Erythroblast (primary cell): ENCODE measurements at regions not wholly inside any gene's neighbourhood (a gene's known extent, or its start where the extent isn't known, plus 50 kb on each side); places are given as distances from the start of the nearest gene placed in this dataset.

Experiments
- GATA1 ChIP-seq: IDR thresholded peaks from 2 replicates; pipeline ENCODE4 v1.6.1; 2011; ENCODE audit warnings: low read depth, mild to moderate bottlenecking, control low read depth, low read length, moderate library complexity
- POLR2A ChIP-seq: IDR thresholded peaks from 2 replicates; pipeline ENCODE4 v1.6.1; 2011; ENCODE audit warnings: mild to moderate bottlenecking, low read length

DNA sequence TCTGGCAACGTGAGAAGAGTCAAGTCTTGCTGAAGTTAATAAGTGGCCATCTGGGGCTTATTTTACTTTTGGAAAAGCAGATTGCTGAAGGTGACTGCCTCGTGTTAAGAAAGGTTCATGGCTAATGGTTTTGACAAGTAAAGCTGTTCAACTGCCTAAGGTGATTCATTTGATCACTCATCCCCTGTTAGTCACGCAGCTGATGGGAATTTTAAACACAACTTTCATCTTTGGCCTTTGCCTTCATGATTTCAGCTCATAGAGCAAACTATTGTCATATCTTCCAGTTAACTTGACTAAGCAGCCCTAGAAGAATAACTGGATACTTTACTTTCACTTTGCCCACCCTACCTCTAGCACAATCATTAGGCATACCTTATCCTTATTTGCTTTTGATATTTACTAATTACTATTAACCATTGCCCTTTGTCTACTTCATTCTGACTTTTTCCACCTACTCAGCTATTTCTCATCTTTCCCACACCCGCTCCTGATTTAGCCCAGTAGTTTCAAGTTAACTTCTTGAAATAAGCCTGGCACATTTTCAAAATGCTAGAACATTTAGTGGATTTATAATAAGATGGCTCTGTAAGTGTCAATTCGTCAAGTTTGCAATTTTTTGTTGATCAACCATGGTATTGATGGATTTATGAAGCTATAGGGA lies 170.6 kb upstream of the S100G start:
- TF ChIP-seq POLR2A (no peak), GATA1 (no peak)
